ENCODE measurements at regions not wholly inside any gene's neighbourhood (a gene's known extent, or its start where the extent isn't known, plus 50 kb on each side); places are given as distances from the start of the nearest gene placed in this dataset.
"Not testable (repeated sequence)": the region's sequence is repeated elsewhere in the genome, so short reads cannot be mapped to it uniquely, and the experiment has no call there.

DNA sequence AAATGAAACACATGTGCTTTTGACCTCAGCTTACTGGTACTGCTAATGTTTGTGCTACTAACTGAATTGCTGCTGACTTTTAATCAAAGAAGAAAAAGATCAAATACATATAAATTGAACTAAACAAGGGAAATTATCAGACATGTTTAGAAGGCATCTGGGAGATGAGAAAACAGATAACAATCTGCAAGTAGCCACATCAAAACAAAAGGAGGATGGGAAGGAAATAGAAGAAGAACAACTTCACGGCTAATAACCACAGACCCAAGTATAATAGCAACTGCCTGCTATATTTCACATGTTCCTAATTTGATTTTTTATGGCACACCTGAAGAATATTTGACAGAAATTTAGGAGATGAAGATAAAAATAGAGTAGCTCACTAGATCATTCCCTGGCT is 542.6 kb upstream of the SYT4 start:
- DNase-seq, result no peak

DNA sequence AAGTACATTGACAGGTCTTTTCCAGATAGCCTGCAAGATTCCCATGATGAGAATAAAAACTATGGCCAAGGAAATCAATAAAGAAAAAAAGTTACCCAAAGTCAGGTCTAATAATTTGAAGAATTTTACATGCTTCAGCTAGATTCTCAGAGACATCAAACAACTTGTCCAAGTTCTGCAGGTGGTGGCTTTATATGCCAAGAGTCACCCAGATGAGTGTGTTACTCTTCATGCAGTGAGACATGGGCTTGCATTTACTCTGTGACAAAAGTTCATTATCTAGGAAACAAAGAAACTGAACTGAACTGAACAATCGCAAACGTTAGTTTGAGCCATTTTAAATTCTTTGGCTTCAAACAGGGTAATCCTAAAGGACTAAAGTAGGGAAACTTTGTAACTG is 548.5 kb upstream of the SYT4 start:
- DNase-seq, result no peak

DNA sequence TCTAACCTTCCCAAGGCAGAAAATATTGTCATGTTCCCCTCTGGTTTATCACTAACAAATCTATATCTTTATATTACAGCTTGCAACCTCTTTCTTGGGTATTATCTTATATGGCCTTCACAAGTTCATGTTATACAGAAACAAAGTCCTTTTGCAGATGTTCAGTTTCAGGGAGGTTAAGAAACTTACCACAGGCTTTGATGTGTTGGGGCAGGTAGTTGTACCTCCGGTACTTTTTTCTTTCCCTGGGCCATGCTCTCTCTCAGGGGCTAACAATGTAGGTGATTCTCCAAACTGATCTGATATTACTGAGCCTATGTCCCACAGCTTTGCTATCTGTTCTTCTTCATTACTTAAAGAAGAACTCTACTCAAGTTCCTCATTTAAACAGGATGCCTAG is 548.9 kb upstream of the SYT4 start:
- DNase-seq, result no peak

DNA sequence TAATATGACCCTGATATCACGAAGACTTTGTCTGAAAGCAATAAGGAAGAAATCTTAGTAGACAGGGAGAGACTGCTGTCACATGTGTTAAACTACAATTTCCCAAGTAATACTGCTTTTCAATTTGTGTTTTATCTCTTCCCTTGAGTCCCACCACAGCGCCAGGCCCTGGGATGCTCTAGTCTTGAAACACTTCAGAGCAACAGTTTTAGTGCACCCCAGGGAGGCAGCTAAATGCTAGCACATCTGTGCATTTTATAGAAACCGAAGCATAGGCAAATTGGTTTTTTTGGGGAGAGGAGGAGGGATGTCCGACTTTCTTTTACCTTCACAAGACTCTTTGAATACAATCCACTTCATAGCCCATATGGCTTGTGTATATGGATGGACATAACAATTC is 550.0 kb upstream of the SYT4 start:
- DNase-seq, result no peak

DNA sequence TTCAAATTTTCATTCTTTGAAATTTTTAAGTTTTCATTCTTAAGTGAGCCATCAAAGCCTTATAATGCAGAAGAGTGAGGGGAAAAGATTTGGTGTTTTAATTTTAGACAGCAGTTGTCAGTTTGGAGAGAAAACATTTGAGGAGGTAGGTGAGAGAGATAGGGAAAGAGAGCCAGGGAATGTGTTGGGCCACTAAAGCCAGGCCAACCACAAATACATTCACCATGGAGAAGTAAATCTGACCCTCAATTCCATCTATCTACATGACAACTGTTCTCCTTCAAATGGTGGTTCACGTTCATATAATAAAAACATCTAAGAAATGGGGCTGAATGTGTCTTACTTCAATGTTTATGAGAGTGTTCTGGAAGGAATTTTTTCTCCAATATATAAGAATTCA is 553.0 kb upstream of the SYT4 start:
- no peak for DNase-seq

DNA sequence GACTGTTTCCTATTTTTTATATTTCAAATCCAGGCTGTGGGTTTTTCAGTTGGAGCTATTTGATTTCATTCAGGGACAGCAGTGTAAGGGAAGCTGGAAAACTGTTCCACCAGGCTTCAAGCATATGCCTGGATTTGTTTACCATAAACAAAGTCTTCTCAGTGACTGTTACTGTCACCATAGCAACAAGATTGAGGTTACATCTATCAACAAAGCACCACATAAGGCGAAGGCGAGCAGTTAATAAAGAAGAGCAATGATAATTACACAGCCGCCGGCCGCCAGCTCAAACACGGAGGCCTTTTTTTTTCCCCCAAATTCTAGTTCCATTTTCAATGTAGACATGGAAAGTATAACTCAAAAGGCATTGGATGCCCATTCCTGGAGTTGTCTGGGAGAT is 553.7 kb upstream of the SYT4 start:
- peak; percentile 85 for DNase-seq

DNA sequence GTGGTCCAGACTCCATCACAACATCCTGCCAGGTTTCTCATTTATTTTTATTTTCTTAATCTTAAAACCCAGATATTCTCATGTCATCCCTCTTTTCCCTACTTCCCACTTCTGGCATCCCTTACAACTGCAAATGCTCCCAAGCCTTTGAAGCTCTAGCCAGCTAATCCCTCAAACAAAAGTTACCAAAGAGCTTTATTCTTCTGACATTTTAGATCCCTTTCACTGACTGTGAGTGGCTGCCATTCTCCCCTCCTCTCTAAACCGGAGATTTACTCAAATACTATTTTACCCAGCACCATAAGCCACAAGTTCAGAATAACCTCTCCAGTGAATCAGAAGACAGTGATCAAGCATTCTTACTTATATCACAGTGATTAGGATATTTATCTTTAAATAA is 569.0 kb upstream of the SYT4 start:
- DNase-seq, result no peak

DNA sequence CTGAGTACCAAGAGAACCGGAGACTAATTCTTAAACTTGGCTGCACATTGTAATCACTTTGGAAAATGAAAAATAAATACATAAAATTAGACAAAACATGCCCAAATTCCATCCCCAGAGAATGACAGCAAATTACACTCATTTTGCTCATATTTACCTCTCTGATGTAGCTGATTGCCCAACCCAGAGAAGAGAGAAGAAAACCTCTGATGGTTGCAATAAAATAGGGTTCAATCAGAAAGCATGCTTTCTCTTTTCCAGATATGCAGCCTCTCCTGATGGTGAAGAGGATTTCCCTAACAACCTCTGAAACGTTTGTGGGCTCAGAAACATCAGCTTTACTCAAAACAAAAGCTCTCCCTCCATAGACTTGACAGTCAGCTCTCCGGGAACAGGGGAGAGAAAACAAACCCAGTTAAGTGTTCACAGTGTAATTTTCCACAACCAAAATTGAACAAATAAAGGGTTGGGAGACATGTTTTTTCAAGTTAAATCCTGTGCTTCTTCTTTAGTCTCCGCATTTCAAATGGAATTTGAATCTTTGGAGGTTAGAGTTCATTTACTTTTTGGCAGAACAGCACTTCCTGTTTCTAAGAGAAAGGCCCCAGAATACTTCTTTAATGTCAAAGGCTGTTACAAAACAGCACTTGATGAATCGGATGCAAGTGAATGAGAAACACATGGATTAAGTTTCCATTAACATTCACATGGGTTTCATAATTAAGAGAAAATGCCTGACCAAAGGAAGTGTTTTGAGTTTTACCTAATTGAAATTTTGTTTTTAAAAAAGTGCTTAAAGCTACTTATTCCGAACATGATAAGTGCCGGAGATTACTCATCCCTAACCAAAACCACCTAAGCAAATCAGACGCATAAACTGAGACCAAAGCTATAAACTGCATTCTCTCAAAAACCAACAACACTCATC is 570.1 kb upstream of the SYT4 start:
- DNase-seq, result no peak

DNA sequence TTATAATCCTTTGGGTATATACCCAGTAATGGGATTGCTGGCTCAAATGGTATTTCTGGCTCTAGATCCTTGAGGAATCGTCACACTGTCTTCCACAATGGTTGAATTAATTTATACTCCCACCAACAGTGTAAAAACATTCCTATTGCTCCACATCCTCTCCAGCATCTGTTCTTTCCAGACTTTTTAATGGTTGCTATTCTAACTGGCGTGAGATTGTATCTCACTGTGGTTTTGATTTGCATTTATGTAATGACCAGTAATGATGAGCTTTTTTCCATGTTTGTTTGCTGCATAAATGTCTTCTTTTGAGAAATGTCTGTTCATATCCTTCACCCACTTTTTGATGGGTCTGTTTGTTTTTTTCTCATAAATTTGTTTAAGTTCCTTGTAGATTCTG is 572.5 kb upstream of the SYT4 start:
- DNase-seq, result not testable (repeated sequence)

DNA sequence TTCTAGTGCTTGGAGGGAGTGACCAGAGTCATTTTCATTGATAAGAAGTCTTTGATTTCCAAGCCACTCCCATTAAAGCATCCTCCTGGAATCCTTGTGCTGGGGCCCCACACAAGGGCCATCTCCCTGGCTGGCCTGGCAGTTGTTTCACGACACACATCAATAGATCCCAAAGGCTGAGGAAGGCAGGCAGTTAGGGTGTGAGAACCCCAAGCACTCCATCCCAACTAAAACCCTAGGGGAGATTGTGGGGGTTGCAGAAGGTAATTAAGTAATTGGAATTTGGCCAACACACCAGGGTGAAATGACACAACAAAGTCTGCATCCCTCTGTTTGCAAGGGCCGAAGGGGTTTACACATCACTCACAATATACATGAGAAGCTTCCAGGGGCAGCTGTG is 578.1 kb upstream of the SYT4 start:
- no peak for DNase-seq

DNA sequence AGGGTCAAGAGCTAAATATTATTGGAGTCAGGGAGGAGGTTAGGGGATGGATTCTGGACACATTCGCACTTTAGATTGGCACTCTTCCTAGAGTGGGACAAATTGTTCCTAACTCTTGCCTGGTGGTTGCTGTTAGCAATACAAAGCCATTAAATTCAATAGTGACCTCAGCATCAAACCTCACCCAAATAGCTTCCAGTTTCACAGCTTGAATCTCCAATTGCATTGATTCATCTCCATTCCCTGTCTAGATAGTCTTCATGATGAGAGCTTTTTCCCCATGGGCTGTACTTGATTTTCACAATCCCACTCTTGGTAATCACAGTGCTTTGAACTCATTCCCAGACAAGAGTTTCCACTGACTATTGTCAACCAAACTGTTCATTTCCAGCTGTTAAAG is 585.9 kb upstream of the SYT4 start:
- DNase-seq, result no peak

DNA sequence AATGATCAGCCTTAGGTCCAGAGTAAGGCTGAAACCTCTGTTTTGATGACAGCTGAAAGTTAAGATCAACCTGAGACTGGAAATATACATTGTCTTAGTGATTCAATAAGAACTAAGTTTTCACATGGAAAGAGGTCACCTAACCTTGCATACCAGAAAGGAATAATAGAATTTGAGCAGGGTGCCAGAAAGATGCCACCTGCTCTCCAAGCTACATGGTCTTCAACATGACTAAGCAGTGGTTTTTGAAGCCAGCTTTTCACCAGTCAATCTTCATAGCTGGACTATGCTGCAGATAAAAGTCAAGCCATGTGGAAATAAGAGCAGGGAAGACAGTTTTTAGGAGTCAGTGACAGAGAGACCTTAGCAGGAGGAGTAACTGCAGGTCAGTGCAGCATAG is 589.4 kb upstream of the SYT4 start:
- DNase-seq, result no peak

DNA sequence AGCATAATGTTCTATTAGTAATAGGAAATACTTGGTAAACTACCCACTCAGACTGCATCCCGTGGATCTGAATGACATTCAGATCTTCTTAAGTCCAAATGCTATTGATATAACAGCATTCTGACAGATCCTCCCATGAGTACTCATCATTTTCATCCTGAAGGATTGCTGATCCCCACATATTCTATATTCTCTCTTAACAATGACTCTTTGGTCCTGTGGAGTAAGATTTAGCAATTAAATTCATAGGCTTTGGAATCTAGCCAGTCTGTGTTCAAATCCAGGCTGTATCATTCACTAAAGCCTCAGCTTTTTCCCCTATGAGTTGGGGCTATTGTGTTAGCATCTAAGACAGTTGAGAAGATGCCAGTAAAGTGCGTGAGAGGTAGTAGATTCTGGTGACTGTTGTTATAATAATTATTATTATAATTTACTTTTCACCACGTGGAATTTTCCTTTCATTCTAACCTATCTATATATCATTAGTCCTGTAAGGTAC is 591.3 kb upstream of the SYT4 start:
- DNase-seq, result no peak

DNA sequence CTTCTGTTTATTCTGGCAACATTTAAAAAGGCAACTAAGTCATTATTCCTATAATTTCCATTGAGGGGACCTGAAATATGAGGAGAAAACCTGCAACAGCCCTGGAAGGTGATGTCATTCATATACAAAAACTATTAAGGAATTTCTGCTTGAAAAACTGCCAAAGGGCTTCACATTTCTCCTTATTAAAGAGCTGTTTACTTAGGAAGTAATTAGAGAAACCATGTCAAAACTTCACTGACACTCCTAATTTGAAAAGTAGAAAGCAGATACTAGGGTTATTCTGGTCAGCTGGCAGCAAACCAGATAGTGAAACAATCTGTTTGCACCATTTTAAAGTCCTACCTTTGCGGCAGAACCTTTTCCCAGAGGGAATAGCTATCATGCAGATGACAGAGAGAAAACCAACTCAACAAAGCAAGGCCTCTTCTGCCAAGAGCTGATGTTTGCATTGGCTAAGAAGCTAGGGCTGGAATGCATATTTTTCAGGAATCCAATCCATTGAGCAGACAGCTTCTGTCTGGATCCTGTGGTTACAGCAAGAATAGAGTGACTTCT is 592.2 kb upstream of the SYT4 start:
- no peak for DNase-seq

DNA sequence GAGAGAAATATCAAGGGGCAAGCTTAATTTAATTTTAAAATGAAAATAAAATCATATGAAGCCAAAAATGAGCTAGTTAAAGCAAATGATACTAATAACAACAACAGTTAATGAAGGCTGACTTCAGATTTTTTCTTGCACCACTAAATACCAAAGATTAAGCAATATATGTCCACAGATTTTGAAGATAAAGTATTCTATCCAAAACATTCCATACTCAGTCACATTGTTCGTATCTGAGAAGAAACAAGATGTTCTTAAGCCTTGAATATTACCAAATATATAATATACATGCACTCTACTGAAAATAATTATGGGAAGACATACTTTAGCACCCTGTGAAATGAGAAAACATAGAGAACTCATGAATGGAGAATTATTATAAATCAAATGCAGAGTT is 593.3 kb upstream of the SYT4 start:
- no peak for DNase-seq

DNA sequence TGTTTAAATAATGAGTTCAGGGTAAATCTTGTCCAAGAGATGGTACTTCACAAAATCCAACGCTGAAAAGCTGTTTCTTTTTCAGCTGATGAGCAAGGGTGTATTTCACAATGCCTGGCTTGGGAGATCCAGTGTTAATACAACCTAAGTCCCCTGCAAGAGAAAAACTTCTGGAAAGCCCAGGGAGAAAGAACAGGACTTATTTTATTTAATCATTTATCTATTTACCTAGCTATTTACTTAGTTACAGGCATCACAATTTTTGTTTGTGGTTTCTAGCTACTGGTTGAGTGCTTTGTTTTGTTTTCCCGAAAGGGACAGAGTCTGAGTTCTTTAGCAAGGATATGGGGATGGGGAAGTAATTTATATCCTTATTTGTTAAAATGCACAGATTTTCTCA is 598.2 kb upstream of the SYT4 start:
- peak; percentile 26 for DNase-seq

DNA sequence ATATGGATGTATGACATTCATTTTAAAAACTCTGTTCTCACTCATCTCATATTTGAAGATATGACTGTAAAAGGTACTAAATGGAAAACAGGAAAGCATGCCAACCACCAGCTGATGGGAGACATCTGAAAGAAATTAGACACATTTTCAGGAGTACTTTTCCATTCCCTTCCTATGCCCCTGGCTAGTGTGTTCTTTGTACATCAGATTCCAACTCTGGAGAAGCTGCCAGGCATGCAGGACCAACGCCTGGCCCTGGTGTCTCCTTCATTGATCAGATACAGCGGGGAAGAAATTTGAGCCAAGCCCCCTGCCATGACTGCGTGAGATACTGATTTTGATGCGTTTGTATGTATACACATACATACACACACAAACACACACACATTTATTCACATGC is 599.0 kb upstream of the SYT4 start:
- DNase-seq, result no peak

DNA sequence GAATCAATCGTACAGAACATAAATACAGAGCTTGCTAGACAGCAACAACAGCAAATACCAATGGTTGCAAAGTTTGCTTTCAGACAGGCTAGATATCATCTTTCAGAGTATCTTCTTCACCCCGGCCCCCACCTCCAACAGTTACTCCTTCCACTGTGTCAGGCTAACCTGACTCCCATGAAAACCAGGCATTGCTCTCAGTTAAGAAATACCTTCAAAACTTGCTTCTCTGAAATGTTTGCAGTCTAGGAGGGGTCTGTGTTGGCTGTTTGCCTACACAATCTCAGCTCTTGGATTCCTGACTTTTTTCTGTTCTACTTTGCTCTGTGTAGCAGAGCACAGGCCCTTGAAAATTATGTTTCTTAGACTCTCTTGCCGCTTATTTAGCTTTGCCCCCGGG is 599.5 kb upstream of the SYT4 start:
- DNase-seq, result no peak

DNA sequence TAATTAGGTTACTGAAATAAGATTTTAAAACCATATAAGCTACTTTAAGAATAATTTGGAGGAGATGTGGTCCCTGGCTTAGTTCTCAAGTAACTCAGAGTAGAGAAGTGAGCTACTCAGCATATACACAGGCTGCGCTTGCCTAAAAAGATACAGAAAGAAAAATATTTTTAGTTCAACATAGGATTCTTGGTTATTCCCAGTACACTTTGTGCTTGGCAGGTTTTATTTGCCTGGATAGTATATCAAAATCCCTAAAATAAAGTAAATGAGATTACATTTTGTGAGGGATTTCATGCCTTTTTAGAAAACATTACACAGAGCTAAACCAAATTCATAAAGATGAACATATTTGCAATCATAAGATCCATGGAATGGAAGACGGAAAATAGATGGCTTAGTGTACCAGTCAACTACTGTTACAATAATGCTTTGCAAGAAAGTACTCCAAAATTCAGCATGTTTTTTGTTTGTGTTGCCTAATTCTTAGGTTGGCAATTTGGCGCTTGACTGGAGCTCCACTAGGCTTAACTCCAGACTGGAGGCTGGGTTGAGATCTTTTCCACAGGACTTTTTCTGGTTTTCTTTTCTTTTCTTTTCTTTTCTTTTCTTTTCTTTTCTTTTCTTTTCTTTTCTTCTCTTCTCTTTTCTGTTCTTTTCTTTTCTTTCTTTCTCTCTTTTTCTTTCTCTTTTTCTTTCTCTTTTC is 600.5 kb upstream of the SYT4 start:
- no peak for DNase-seq

DNA sequence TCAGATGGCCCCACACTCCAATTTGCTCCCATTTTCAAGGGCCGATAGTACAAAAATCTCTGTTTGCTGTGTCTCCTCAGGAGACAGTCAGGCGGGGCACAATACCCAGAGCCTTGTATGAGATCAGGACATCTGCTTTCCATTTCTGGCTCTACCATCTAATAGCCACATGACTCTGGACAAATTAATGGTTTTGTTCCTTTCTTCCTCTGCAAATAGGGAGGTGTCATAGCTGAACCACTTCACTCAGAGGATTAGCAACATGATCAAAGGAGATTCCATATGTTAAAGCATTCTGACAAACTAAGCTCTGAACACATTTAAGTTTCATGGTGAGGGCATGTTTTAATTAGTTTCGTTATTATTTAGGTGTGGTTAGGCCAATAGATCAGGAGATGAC is 602.1 kb upstream of the SYT4 start:
- peak; percentile 8 for DNase-seq

DNA sequence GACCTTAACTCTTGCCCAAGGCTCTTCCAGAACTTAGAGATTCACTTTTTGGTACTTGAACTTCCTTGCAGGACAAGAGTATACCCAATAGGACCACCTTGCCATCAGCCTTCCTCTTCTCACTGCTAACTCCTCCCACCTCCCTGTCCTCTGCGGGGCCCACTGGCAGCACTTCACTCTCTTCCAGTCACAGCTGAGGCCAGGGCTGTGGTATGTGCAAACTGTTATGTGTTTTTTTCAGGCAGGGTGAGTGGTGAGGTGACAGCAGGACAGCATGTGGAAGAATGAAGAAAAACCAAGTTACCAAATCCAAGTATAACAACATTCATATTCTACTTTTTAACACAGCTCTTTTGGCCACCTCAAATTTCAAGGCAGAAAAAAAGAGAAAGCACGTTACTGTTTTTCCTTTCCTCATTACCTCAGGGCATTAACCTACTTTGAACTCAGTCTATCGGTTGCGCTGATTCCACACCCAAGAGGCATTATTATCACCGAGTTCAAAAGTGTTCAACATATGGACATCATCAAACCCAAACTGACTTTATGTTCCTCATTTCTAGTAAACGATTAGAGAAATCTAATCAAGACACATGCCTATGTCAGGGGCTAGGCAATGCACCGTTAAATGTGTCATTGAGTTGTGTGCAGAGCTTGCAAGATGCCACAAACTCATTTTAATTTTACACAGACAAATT is 605.2 kb upstream of the SYT4 start:
- no peak for DNase-seq

DNA sequence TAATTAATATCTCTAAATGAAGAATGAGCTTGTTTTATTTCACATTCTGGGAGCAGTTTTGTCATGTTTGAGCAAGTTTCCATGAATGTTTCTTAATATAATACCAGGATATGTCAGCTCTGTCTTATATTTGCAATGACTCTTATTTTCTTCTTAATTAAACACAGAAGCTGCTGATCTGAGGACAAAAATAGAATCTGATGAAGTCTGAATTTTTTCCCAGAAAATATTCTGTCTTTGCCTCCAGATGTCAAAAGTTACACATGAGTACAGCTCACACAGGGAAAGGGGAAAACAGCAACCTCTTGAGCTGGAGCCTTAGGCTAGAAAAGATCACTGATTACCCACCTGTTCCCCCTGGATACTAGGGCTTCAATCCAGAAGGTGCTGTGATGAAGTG is 606.6 kb upstream of the SYT4 start:
- DNase-seq, result no peak

DNA sequence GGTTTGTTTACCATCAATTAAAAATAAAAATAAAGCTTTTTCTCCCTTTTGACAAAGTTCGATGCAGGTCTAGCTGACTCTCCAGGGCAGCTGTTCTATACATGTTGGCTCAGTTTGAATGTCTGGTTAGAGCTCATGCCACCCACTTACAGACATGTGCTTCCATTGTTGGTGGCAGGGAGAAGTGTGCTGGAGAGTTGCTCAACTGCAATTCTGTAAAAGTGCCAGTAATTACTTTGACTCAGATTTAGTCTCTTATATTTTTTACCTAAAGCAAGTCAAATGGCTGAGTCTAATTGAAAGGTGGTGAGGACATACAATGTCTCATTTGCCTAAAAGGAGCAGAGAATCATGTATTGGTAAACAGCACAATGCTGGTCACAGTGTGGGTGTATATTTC is 609.1 kb upstream of the SYT4 start:
- DNase-seq, result no peak
